Endothelial cell (in vitro differentiated cells): ENCODE measurements at regions not wholly inside any gene's neighbourhood (a gene's known extent, or its start where the extent isn't known, plus 50 kb on each side); places are given as distances from the start of the nearest gene placed in this dataset.

Experiments
- DNase-seq: peaks from one replicate; pipeline ENCODE4 v3.0.0; 2021; ENCODE audit warnings: low spot score
- H3K27ac Mint-ChIP-seq: one replicate; pipeline ENCODE4 v1.8.0; 2021; ENCODE audit warnings: mixed read lengths, inconsistent platforms; ENCODE audit not compliant: unreplicated experiment
- H3K27me3 Mint-ChIP-seq: one replicate; pipeline ENCODE4 v1.8.0; 2021; ENCODE audit warnings: mild to moderate bottlenecking, moderate library complexity, mixed read lengths, inconsistent platforms; ENCODE audit not compliant: unreplicated experiment
- H3K36me3 Mint-ChIP-seq: one replicate; pipeline ENCODE4 v1.8.0; 2021; ENCODE audit warnings: mild to moderate bottlenecking, low read depth, mixed read lengths, inconsistent platforms; ENCODE audit not compliant: unreplicated experiment
- H3K4me1 Mint-ChIP-seq: one replicate; pipeline ENCODE4 v1.8.0; 2021; ENCODE audit warnings: mild to moderate bottlenecking, mixed read lengths, inconsistent platforms; ENCODE audit not compliant: unreplicated experiment
- H3K4me3 Mint-ChIP-seq: one replicate; pipeline ENCODE4 v1.8.0; 2021; ENCODE audit warnings: mild to moderate bottlenecking, mixed read lengths, inconsistent platforms; ENCODE audit not compliant: unreplicated experiment
- H3K9me3 Mint-ChIP-seq: one replicate; pipeline ENCODE4 v1.8.0; 2021; ENCODE audit warnings: mixed read lengths, inconsistent platforms; ENCODE audit not compliant: unreplicated experiment
- CTCF ChIP-seq: fragments of 200-600 bp; sonication (generic); IDR thresholded peaks from one replicate; pipeline ENCODE4 v1.5.0; 2021; ENCODE audit warnings: antibody characterized with exemption; ENCODE audit not compliant: unreplicated experiment

- H3K9me3 Mint-ChIP-seq: no peaks in the 10 kb centered on the region
- TF ChIP-seq CTCF: no peak
- H3K36me3 Mint-ChIP-seq: peaks cover 4% of the 10 kb centered on the region
- H3K27me3 Mint-ChIP-seq: peaks cover 1% of the 10 kb centered on the region
- H3K4me1 Mint-ChIP-seq: peaks cover 5% of the 10 kb centered on the region
- H3K27ac Mint-ChIP-seq: no peak overlapping the region
- H3K4me3 Mint-ChIP-seq: no peak overlapping the region
- DNase-seq: no peak
Measured at GRCh38 chr20:6692566-6693173, 74.8 kb upstream of the BMP2 start.

GRCh38 chr20:6691516-6691915, 76.0 kb upstream of the BMP2 start:
- TF ChIP-seq CTCF: no peak
- Mint-ChIP-seq H3K36me3 (no peaks in the 10 kb centered on the region), H3K4me1 (no peaks in the 10 kb centered on the region), H3K9me3 (no peaks in the 10 kb centered on the region), H3K27ac (no peak overlapping the region), H3K4me3 (no peak overlapping the region), H3K27me3 (peaks cover 1% of the 10 kb centered on the region)
- DNase-seq: no peak

GRCh38 chr20:6689339-6689973, 78.0 kb upstream of the BMP2 start:
- Mint-ChIP-seq H3K4me3 (no peak overlapping the region), H3K27me3 (peaks cover under 1% of the 10 kb centered on the region), H3K9me3 (no peaks in the 10 kb centered on the region), H3K36me3 (no peaks in the 10 kb centered on the region), H3K4me1 (no peaks in the 10 kb centered on the region), H3K27ac (no peak overlapping the region)
- DNase-seq: no peak
- no peak for TF ChIP-seq CTCF

GRCh38 chr20:6686171-6686570, 81.3 kb upstream of the BMP2 start:
- Mint-ChIP-seq H3K9me3 (no peaks in the 10 kb centered on the region), H3K4me3 (no peak overlapping the region), H3K27me3 (no peaks in the 10 kb centered on the region), H3K27ac (no peak overlapping the region), H3K4me1 (no peaks in the 10 kb centered on the region), H3K36me3 (no peaks in the 10 kb centered on the region)
- DNase-seq: no peak
- TF ChIP-seq CTCF: no peak

- no peak for TF ChIP-seq CTCF
- Mint-ChIP-seq H3K4me1 (no peaks in the 10 kb centered on the region), H3K4me3 (no peak overlapping the region), H3K9me3 (no peaks in the 10 kb centered on the region), H3K36me3 (no peaks in the 10 kb centered on the region), H3K27ac (no peak overlapping the region), H3K27me3 (no peaks in the 10 kb centered on the region)
- DNase-seq: no peak
Measured at GRCh38 chr20:6685626-6686025, 81.9 kb upstream of the BMP2 start.
